ENCODE measurements at regions not wholly inside any gene's neighbourhood (a gene's known extent, or its start where the extent isn't known, plus 50 kb on each side); places are given as distances from the start of the nearest gene placed in this dataset.

GRCh38 chr3:30554317-30554690, 52.1 kb upstream of the TGFBR2 start:
- DNase-seq (ENCODE audit: low spot score) = no peak

- DNase-seq (ENCODE audit: low spot score) = no peak
These were observed 50.4 kb upstream of the TGFBR2 start for GRCh38 chr3:30555968-30556367.

Data from HuH-7.5 (cell line).